HepG2 (cell line): ENCODE measurements at regions not wholly inside any gene's neighbourhood (a gene's known extent, or its start where the extent isn't known, plus 50 kb on each side); places are given as distances from the start of the nearest gene placed in this dataset.

Experiments
- ATAC-seq: fragments of 200-7000 bp; cut with Tn5 transposase; 3 replicates; pipeline ENCODE4 v1.9.1; 2020; ENCODE audit warnings: mild to moderate bottlenecking, moderate library complexity
- BruUV-seq: library from RNA; stranded (reverse); fragments of 400-500 nt; replicated peaks from 2 replicates; lab custom pipeline; 2021; lab: Mats Ljungman, UMichigan
- CTCF ChIA-PET: fragments of 300-600 bp; formaldehyde crosslinking; extraction: SDS; loops from one replicate; lab custom pipeline; 2021; ENCODE audit warnings: low total read pairs, inconsistent platforms, low intra/inter-chr PET ratio; lab: Yijun Ruan, JAX
- POLR2A ChIA-PET: fragments of 350-600 bp; sonication (Branson Sonifier 250); formaldehyde crosslinking; loops from one replicate; lab custom pipeline; 2020; ENCODE audit warnings: antibody characterized with exemption, inconsistent platforms; lab: Yijun Ruan, JAX
- DNase-seq: peaks from one replicate; pipeline ENCODE4 v3.0.0-alpha.2; 2015; ENCODE audit warnings: low spot score
- FAIRE-seq: peaks from 3 replicates; lab custom pipeline; 2011; peaks lifted over from hg19 to GRCh38; lab: Jason Lieb, UNC
- H2AFZ ChIP-seq: one replicate; pipeline ENCODE4 v1.6.1; 2011; ENCODE audit warnings: low read length, inconsistent platforms
- H3K27ac ChIP-seq: fragments of 300-600 bp; 3 replicates; pipeline ENCODE4 v1.8.0; 2011; ENCODE audit warnings: mixed run types, mild to moderate bottlenecking, mixed read lengths, low read length, inconsistent platforms; ENCODE audit not compliant: insufficient read depth; ENCODE audit errors: extremely low read length
- H3K27me3 ChIP-seq, 2 experiments: fragments of 200-600 bp in 1 of 2; 2 replicates in 1 of 2; 3 replicates in 1 of 2; pipeline versions ENCODE4 v1.6.0 to v1.8.0; 2011; ENCODE audit warnings: low read length in 2 of 2, mild to moderate bottlenecking in 2 of 2, moderate library complexity in 2 of 2, inconsistent platforms in 1 of 2; ENCODE audit not compliant: insufficient read depth in 2 of 2, control insufficient read depth in 1 of 2
- H3K36me3 ChIP-seq, 2 experiments: fragments of 200-600 bp in 1 of 2; replicated peaks in 1 of 2; 2 replicates in 1 of 2; 3 replicates in 1 of 2; pipeline versions ENCODE4 v1.5.1 to v1.8.0; 2011; ENCODE audit warnings: low read length in 2 of 2, inconsistent platforms in 1 of 2; ENCODE audit not compliant: insufficient read depth in 2 of 2, control insufficient read depth in 1 of 2
- H3K4me1 ChIP-seq: 2 replicates; pipeline ENCODE4 v1.5.1; 2012; ENCODE audit warnings: low read length, inconsistent platforms; ENCODE audit not compliant: insufficient read depth
- H3K4me2 ChIP-seq: 2 replicates; pipeline ENCODE4 v1.6.0; 2011; ENCODE audit warnings: low read depth, low read length, inconsistent platforms
- H3K4me3 ChIP-seq, 3 experiments: fragments of 200-600 bp in 1 of 3; sonication (generic), shearing (Covaris generic) in 1 of 3; replicated peaks in 1 of 3; 2 replicates each; pipeline ENCODE4 v1.5.1; 2011 to 2016; ENCODE audit warnings: low read length in 3 of 3, inconsistent platforms in 2 of 3, low read depth in 2 of 3, mild to moderate bottlenecking in 2 of 3, control low read depth in 1 of 3, mixed read lengths in 1 of 3; ENCODE audit not compliant: insufficient read depth in 1 of 3
- H3K79me2 ChIP-seq: one replicate; pipeline ENCODE4 v1.6.1; 2011; ENCODE audit warnings: low read length, inconsistent platforms; ENCODE audit not compliant: insufficient read depth
- H3K9ac ChIP-seq: 2 replicates; pipeline ENCODE4 v1.6.0; 2011; ENCODE audit warnings: mild to moderate bottlenecking, low read depth, low read length, inconsistent platforms; ENCODE audit not compliant: insufficient read depth
- H3K9me3 ChIP-seq: 2 replicates; pipeline ENCODE4 v1.5.1; 2012; ENCODE audit warnings: mild to moderate bottlenecking, low read length
- H4K20me1 ChIP-seq: 2 replicates; pipeline ENCODE4 v1.6.0; 2011; ENCODE audit warnings: inconsistent platforms, mild to moderate bottlenecking, low read length, moderate library complexity; ENCODE audit not compliant: insufficient read depth
- AHDC1 ChIP-seq: sonication (generic); formaldehyde crosslinking; IDR thresholded peaks from 2 replicates; pipeline ENCODE4 v1.5.1; 2020; ENCODE audit warnings: mild to moderate bottlenecking, missing genetic modification reagents, borderline replicate concordance
- GATAD2A ChIP-seq: IDR thresholded peaks from 2 replicates; pipeline ENCODE4 v1.6.1; 2016
- GLI4 ChIP-seq: sonication (generic); formaldehyde crosslinking; IDR thresholded peaks from 2 replicates; pipeline ENCODE4 v1.5.1; 2020; ENCODE audit warnings: missing genetic modification reagents, mild to moderate bottlenecking, moderate library complexity, borderline replicate concordance
- KLF16 ChIP-seq, 2 experiments: sonication (generic) in 1 of 2; formaldehyde crosslinking in 1 of 2; IDR thresholded peaks; 2 replicates each; pipeline versions ENCODE4 v1.6.1 to v1.8.0; 2016 to 2023; ENCODE audit warnings: missing genetic modification reagents in 2 of 2, missing compliant biosample characterization in 1 of 2
- MATR3 ChIP-seq: sonication (generic); formaldehyde crosslinking; IDR thresholded peaks from 2 replicates; pipeline ENCODE4 v1.4.0; 2020; ENCODE audit warnings: missing genetic modification reagents
- POLR2A ChIP-seq, 2 experiments: IDR thresholded peaks; 2 replicates each; pipeline ENCODE4 v1.6.1; 2011; ENCODE audit warnings: low read depth in 2 of 2, low read length in 2 of 2, mild to moderate bottlenecking in 1 of 2, moderate library complexity in 1 of 2; ENCODE audit not compliant: insufficient read depth in 1 of 2
- SALL1 ChIP-seq: sonication (generic); formaldehyde crosslinking; IDR thresholded peaks from 2 replicates; pipeline ENCODE4 v1.8.0; 2022; ENCODE audit warnings: mild to moderate bottlenecking, missing genetic modification reagents
- TARDBP ChIP-seq: sonication (generic); formaldehyde crosslinking; IDR thresholded peaks from 2 replicates; pipeline ENCODE4 v1.8.0; 2022; ENCODE audit warnings: mild to moderate bottlenecking, missing genetic modification reagents
- ZBTB21 ChIP-seq: sonication (generic); formaldehyde crosslinking; IDR thresholded peaks from 2 replicates; pipeline ENCODE4 v1.4.0; 2020; ENCODE audit warnings: missing genetic modification reagents
- ZNF451 ChIP-seq: sonication (generic); formaldehyde crosslinking; IDR thresholded peaks from 2 replicates; pipeline ENCODE4 v1.5.0; 2020; ENCODE audit warnings: mild to moderate bottlenecking, missing genetic modification reagents
- ZNF572 ChIP-seq: sonication (generic); formaldehyde crosslinking; IDR thresholded peaks from 2 replicates; pipeline ENCODE4 v1.5.1; 2020; ENCODE audit warnings: mild to moderate bottlenecking, missing genetic modification reagents
- whole genome bisulfite sequencing: methylation state at CpG from one replicate; pipeline ENCODE4 v1.1.6; 2017; ENCODE audit warnings: low lambda C conversion rate; 5-methylcytosine and 5-hydroxymethylcytosine counted together
- in situ Hi-C: cut with HindIII; loops from 2 replicates; pipeline ENCODE4 v1.10.0; 2017; ENCODE audit warnings: low pct_unique_long_range_greater_than_20kb; ENCODE audit not compliant: extremely low pct_ligation_motif_present
- intact Hi-C: fragments of 100-400 bp; cut with micrococcal nuclease; formaldehyde crosslinking; loops from one replicate; pipeline ENCODE4 v1.10.0; 2022; ENCODE audit not compliant: unreplicated experiment

- Histone ChIP-seq H3K27me3 (no peaks in the 10 kb centered on the region), H3K9me3 (no peaks in the 10 kb centered on the region), H3K36me3 (no peaks in the 10 kb centered on the region), H4K20me1 (no peaks in the 10 kb centered on the region), H3K9ac (no peak overlapping the region), H3K4me1 (no peaks in the 10 kb centered on the region), H2AFZ (no peak overlapping the region), H3K27ac (no peak overlapping the region), H3K4me3 (no peak overlapping the region), H3K4me2 (no peak overlapping the region), H3K79me2 (no peaks in the 10 kb centered on the region)
- FAIRE-seq (no peak), ATAC-seq (no peak), DNase-seq (no peak)
- intact Hi-C loops, result no loop called here
- BruUV-seq, result no TSS peak
- ChIA-PET POLR2A (no interaction called here), CTCF (no interaction called here)
- TF ChIP-seq GLI4 (CRISPR knock-in tag) (no peak), ZNF572 (no peak), MATR3 (no peak)
- in situ Hi-C loops, result no loop called here
- 16% methylated on average over 3 of the region's 3 CpGs for WGBS
Observed at GRCh38 chr3:88480822-88481221, 331.1 kb downstream of the C3orf38 start.

GRCh38 chr3:88485001-88485400, 335.2 kb downstream of the C3orf38 start:
- Histone ChIP-seq H2AFZ (no peak overlapping the region), H3K9me3 (no peaks in the 10 kb centered on the region), H3K27ac (no peak overlapping the region), H4K20me1 (no peaks in the 10 kb centered on the region), H3K27me3 (no peaks in the 10 kb centered on the region), H3K4me3 (no peak overlapping the region), H3K4me2 (no peak overlapping the region), H3K4me1 (no peaks in the 10 kb centered on the region), H3K9ac (no peak overlapping the region), H3K79me2 (no peaks in the 10 kb centered on the region), H3K36me3 (no peaks in the 10 kb centered on the region)
- in situ Hi-C loops, result no loop called here
- FAIRE-seq (no peak), DNase-seq (no peak), ATAC-seq (no peak)
- ChIA-PET POLR2A (no interaction called here), CTCF (no interaction called here)
- no TSS peak for BruUV-seq
- intact Hi-C loops, result no loop called here
- TF ChIP-seq SALL1 (CRISPR knock-in tag) (no peak), KLF16 (CRISPR knock-in tag; IDR thresholded peaks at IDR 0.05) (no peak), ZNF451 (no peak), GATAD2A (CRISPR knock-in tag) (no peak), TARDBP (CRISPR knock-in tag) (no peak), AHDC1 (CRISPR knock-in tag) (no peak), ZBTB21 (CRISPR knock-in tag) (no peak), POLR2A (IDR thresholded peaks at IDR 0.05; ENCODE audit: insufficient read depth in 1 of 2, low read depth in 2 of 2, low read length in 2 of 2) (no peak)
